Esophagus muscularis mucosa (tissue), 3 donors: ENCODE measurements at regions not wholly inside any gene's neighbourhood (a gene's known extent, or its start where the extent isn't known, plus 50 kb on each side); places are given as distances from the start of the nearest gene placed in this dataset.

Experiments
- CTCF ChIP-seq, 3 experiments: fragments of 200-600 bp in 2 of 3; fragments of 450-650 bp in 1 of 3; sonication (generic) in 2 of 3; IDR thresholded peaks; one replicate each; pipeline ENCODE4 v1.5.1; 2017 to 2019; ENCODE audit warnings: antibody characterized with exemption in 3 of 3, mild to moderate bottlenecking in 2 of 3, moderate library complexity in 1 of 3
- POLR2AphosphoS5 ChIP-seq, 2 donors: sonication (generic); formaldehyde crosslinking; IDR thresholded peaks; one replicate each; pipeline ENCODE4 v1.6.1; 2017; ENCODE audit warnings: antibody characterized with exemption in 2 of 2

- TF ChIP-seq CTCF (IDR thresholded peaks at IDR 0.05) (no peak), POLR2AphosphoS5 (IDR thresholded peaks at IDR 0.05) (no peak)
Measured at GRCh38 chr12:111185206-111185888, 183.5 kb downstream of the PHETA1 start.
